ENCODE measurements at regions not wholly inside any gene's neighbourhood (a gene's known extent, or its start where the extent isn't known, plus 50 kb on each side); places are given as distances from the start of the nearest gene placed in this dataset.

GRCh38 chr5:74919487-74919886 is 53.3 kb upstream of the FAM169A start:
- TF ChIP-seq, protein P1, sequence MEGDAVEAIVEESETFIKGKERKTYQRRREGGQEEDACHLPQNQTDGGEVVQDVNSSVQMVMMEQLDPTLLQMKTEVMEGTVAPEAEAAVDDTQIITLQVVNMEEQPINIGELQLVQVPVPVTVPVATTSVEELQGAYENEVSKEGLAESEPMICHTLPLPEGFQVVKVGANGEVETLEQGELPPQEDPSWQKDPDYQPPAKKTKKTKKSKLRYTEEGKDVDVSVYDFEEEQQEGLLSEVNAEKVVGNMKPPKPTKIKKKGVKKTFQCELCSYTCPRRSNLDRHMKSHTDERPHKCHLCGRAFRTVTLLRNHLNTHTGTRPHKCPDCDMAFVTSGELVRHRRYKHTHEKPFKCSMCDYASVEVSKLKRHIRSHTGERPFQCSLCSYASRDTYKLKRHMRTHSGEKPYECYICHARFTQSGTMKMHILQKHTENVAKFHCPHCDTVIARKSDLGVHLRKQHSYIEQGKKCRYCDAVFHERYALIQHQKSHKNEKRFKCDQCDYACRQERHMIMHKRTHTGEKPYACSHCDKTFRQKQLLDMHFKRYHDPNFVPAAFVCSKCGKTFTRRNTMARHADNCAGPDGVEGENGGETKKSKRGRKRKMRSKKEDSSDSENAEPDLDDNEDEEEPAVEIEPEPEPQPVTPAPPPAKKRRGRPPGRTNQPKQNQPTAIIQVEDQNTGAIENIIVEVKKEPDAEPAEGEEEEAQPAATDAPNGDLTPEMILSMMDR (IDR thresholded peaks at IDR 0.05; ENCODE audit: poor library complexity), result peak; percentile 65
- TF ChIP-seq EZH2 (IDR thresholded peaks at IDR 0.05; ENCODE audit: borderline replicate concordance), result no peak
